Left hindlimb (tissue), 1 donor: ENCODE measurements at regions not wholly inside any gene's neighbourhood (a gene's known extent, or its start where the extent isn't known, plus 50 kb on each side); places are given as distances from the start of the nearest gene placed in this dataset.
"Not testable (repeated sequence)": the region's sequence is repeated elsewhere in the genome, so short reads cannot be mapped to it uniquely, and the experiment has no call there.

Experiments used
- DNase-seq: peaks from one replicate; pipeline ENCODE4 v3.0.0-alpha.2; 2018

DNA sequence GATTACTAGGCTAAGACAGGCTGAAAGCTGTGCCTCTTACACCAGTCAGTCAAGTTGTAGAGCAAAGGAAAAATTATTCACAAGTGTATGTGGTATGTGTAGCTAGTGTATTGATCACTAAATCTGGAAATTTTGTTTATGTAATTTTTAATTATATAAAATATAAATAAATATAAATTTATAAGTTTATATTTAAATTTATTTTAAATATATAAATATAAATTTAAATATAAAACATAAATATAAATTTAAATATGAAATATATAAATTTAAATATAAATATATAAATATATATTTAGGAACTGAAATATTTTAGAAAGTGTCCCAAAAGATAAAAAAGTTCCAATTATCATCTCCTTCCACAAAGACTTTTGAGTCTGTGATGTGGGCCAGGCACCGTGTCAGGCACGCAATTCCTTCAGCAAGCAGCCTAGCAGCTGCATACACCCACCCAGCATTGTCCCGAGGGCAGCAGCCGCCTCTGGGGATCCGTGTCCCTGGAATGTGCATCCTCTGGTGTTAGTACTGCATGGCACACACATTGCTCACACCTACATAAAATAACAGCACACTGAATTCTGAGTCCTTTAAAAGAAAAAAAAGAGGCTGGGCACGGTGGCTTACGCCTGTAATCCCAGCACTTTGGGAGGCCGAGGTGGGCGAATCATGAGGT lies 1098.0 kb downstream of the BRD1 start:
- no peak for DNase-seq

DNA sequence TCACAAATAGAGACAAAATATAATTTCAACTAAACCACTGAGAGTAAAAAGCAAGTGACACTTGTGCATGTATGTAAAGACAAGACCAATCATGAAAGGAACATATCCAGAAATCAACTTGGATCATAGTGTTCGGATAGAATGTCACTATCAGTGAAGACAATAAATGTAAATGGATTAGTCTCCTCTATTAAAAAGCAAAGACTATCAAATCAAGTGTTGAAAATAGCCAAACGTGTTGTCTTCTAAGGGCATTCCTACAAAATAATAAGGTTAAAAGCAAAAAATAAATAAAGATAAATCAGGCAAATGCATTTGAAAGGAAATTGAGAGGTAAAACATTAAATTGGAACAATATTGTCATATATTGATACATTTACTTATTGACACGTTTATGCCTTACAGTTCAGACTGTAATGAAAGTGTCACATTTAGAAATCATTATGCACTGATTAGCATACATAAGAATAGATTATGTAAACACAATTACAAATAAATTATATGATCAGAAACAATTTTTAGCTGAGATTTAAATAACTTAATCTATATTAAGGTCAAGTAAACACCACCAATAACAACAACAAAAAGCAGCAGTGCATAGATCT lies 1100.1 kb downstream of the BRD1 start:
- DNase-seq = no peak

DNA sequence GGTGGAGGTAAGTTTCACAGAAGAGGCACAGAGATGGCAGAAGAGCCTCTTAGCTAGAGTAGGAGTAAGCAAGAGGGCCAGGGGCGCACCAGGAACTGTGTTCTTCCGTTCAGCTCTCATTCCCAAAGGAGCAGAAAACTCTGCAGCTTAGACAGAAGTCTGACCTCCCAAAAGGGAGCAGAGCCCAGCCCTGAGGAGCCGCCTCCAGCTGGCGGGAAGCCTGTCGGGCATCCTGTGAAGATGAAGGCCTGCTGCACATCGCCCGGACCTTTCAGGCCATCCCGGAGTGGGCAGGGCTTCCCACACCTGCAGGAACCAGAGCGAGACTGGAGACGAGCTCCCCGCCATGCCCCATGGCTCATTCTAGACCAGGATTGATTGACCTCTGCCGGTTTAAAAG lies 1102.8 kb downstream of the BRD1 start:
- no peak for DNase-seq

DNA sequence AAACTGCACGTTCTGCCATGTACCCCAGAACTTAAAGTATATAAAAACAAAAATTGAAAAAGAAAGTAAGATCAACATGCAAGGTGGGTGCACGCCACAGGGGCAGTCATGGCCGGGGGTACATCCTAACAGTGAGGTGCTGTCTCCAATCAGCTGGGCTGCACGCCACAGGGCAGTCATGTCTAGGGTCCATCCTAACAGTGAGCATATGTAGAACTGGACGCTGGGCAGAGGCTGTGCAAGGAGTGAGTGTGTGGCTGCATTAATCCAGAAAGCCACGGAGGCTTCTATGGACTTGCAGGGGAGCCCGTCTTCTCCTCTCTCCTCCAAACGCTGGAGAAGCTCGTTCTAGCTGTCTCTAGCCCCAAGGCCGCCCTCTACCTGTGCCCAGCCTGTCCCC lies 1105.0 kb downstream of the BRD1 start:
- DNase-seq = peak; percentile 10

DNA sequence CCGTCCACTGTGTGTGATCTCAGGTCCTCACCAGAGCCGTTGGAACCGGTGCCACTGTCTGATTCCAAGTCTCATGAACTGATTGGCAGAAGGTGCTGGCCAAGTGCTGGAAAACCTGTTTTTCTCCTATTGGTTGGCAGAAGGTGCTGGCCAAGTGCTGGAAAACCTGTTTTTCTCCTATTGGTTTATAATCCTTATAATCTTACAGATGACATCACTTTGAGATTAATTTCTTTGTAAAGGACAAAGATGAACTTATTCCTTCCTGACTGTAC lies 1106.3 kb downstream of the BRD1 start:
- DNase-seq = peak; percentile 22

DNA sequence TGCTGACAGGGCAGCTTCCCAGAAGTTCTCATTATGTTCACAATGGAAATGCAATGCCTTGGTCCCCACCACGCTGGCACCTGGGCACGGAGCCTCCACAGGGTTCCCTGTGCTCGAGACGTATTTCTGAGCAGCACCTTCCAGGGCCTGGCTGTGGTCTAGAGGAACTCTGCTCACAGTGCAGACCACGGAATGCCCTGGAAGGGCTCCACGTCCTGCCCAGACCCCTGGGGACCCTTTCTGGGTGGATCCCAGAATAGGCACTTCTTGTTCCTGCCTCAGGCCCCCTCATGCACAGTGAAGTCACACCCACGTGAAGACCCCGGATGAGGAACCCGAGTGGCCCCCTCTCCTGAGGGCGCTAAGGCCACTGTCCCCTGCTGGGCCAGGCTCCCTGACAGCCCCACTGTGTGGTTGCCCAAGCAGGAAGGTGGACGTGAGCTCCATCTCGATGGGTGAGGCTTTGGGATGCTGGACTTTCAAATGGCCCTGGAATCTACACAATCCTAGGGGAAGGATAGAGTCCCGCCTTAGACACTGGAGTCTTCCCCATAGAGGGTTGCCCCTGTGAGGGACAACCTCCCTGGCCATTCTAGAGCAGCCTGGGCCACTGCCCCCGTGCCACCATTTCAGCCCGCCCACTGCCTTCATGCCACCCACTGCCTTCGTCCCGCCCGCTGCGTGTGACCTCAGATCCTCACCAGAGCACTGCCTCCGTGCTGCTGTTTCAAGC lies 1106.8 kb downstream of the BRD1 start:
- peak; percentile 5 for DNase-seq

DNA sequence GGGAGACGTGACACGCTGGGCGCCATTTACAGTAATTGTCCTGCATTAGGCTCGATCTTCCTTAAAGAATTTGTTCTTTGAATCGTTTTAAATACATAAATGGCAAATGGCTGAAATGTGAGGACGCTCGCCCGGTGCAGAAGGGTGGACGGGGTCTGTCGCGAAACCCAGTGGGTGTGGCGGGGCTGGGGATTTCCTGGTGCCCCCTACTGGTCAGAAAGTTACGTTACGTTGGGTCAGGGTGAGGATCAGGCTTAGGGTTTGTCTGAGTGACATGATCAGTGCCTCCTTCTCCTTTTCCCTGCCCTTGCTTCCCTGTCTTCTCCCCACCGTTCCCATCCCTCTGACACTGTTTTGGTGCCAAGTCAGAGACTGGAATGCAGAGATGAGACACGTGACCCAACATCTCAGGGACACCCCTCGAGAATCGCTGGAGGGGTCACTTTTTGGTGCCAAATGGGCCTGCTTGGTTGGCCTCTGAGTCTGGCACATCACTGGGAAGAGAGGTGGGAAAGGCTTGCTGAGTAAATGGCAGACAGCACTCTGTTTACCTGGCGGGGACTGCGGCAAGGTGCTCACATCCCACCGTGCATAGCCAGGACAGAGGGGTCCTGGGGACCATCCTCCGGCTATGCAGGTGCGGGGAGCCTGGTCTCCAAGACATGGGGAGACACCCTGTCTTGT lies 1107.6 kb downstream of the BRD1 start:
- peak; percentile 23 for DNase-seq

DNA sequence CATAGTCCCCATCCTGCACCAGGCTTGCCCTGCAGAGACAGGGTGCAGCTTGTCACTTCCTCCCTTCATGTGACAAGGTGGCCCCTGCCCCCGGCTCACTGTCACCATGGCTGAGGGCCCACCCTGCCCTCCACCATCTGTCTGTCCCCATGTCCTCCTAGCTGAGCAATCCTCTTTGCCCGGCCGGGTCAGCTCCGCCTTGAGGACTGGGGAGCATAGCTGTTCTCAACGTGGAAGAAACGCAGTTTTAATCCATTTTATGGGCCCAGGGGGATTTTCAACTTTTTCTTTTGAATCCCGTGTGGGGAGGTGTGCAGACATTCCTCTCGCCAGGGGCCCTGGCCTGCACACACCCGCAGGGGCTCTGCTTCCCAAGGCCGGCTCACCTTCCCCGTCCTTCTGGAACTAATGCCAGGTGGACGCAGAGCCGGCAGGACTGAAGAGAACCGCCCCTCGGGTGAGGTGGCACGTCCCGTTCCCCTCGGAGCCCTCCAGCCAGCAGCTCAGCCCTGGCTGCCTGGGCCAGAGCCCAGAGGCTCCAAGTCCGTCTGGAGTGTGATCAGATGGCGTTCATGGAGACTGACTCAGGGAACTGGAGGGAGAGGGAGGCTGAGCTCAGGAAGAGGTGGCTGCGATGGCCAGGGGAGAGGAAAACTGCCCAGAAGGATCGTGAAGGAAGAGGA lies 1108.7 kb downstream of the BRD1 start:
- peak; percentile 32 for DNase-seq

DNA sequence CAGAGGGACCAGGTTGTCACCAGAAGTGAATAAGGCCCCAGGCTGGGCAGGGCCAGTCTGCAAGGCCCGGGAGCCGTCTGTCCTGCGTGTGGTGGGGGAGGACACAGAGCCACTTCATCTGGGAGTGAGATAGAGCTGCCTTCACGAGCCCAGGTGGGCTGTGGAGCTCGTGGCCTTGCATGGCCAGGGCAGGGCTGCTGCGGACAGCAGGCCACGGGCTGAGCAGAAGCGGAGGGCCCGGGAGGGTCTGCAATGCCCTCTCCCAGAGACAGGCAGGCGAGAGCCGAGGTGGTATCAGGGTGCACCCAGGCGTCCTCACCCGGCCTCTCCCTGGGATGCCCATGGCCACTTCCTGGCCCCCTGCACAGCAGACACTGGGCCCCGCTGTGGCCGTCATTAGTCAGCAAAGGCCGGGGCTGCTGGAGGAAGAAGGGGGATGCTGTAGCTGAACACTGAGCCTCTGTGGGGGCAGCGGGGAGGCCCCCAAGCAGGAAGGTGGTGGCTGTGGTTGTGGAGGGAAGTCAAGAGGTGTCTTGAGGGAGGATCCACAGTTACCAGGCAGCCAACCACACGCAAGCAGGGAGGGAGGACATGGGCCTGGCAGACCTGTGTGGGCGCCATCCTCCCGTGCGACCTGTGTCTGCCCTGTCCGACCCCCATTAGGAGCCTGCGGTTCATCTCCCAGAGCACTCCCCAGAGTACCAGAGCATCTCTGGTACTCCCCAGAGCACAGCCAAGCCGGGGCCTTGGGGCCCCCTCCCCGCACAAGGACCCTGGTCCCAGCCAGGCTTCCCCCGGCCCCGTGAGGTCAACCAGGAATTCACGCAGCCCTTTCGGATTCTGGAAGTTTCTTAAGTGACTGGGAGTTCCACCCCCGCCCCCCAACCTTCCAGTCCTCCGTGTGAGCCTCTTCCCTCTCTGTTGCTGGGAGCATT lies 1109.5 kb downstream of the BRD1 start:
- DNase-seq = peak; percentile 23

DNA sequence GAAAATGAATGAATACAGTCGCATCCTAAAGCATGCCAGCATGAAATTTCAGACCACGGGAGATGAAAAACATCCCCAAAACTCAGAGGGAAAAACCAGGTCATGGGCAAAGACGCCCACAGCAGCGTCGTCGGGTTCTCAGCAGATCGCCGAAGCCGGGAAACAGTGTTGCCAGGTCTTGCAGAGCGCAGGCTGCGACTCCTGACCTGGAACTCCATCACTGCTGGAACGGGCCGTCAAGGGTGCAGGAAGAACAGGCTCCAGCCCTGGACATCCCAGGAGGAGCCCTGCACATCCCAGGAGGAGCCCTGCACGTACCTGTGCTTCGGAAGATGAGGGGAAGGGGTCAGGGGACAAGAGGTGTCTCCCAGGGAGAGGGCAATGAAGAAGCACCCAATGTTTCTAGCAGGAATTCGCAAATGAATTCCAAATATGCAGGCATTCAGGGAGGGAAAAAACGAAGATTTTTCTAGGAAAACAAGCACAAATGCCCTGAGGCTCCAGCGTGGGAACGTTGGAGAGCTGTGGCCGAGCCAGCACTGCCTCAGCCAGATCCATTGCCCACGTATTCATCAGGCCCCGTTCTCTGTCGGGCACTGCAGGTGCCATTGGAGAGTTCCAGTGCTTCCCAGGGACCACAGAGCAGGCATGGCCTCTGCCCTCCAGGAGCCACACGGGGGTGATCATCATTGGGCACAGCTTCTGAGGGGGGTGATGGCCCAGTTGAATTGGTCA lies 1110.4 kb downstream of the BRD1 start:
- peak; percentile 7 for DNase-seq

DNA sequence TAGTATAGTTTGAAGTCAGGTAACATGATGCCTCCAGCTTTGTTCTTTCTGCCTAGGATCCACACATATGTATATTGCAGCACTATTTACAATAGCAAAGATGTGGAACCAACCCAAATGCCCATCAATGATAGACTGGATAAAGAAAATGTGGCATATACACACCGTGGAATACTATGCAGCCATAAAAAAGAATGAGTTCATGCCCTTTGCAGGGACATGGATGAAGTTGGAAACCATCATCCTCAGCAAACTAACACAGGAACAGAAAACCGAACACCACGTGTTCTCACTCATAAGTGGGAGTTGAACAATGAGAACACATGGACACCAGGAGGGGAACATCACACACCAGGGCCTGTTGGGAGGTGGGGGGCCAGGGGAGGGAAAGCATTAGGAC lies 1111.5 kb downstream of the BRD1 start:
- DNase-seq = not testable (repeated sequence)

DNA sequence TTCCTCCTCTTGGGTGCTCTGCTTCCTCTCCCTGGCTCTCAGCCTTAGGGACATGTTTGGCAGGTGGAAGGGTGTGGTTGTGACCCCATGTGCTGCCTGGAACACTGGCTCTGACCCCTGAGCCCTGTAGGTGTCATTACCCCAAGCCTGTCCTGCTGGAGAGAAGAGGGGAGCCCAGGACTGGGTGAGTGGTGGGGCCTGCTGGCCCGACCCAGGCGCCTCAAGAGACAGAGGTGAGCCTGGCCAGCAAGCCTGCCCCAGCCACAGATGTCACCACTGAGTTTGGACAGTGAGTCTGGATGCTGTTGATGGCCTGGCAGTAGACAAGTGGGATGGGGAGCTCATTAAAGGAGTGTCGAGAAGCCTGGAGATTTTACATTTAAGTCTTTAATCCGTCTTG lies 1112.2 kb downstream of the BRD1 start:
- DNase-seq = peak; percentile 1

DNA sequence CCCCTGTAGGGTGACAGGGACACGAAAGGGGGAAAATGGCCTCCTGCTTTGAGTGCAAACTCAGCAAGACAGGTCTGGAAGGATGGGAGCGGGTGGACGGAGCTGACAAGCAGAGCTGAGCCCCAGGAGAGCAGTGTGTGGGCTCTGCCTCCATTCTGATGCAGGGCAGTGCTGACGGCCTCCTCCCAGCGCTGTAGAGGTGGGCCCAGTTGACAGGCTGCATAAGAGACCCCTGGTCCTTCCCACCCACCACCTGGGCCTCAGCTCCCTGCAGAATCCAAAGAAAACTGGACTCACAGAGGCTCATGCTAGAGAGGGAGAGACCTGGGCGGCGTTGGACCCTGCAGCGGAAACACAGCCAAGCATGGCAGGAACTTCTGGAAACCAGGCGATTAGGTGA lies 1113.4 kb downstream of the BRD1 start:
- DNase-seq = peak; percentile 7

DNA sequence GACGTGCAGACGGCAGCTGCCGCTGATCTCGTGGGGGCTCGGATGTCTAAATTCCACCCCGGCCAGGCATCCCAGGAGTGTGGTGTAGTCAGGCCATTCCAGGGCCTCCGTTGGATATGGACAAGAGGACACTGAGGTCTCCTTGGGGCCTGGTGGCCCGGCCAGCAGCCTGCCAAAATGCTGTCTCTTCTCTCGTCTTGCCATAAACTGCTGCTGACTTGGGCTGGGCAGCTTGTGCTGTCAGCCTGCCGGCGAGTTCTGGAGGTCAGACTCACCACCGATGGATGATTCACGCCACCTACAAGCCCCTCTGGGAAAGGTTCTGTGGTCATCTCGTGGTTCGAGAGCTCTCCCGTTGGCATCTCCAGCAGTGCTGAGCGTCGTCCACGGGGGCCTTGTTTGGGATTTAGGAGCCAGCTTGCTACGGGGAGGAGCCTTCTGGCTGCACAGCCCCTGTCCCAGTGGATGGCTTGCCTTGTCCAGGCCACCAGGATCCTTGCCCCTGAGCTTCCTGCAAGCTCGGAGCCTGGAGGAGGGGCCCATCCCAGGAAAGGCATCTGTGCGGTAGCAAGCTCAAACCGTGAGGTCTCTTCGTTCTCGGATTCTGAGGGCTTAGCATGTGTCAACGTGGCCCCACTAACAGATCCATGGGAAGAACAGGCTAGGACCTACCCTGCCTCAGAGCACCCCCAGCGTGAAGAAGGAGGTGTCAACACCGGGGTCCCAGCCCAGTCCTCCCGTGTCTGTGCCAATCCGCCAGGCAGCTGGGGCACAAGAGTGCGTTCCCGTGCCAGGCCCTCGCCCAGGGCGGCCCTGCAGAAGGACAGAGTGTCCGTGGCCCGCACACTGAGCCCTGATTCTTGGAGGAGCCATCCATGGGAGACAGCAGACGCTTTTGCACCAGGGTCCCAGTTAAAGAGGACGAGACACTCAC lies 1114.1 kb downstream of the BRD1 start:
- DNase-seq = peak; percentile 31

DNA sequence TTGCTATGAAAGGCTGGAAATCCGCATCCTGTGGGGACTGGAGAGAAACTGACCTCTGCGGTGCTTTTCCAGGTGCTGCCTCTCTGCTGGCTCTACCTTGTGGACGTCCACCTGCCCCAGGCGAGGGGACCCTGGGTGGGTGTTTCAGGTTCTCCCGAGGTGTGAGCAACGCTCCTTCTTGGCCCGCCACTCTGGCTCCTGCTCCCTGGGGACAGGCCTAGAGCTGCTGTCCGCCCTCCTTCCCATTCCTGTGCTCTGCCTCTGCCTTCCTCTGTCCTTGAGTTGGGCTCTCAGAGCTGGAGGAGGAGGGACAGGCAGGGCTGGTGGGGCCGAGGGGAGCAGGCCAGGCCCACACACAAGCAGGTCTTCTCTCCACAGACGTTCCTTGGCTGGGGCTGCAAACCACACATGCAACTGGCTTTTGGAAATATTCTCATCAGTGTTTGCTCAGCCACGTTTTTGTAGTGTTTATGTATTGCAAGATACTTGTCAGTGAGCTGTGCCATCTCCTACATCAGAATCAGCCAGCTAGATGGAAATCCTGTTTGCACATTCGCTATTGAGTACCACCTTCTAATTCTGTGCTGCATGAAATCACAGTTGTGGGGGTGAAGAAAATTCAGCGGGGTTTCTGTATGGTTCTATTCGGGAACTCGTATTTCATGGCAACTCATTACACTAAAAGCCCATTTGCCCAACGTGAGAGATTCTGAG lies 1115.0 kb downstream of the BRD1 start:
- peak; percentile 31 for DNase-seq

DNA sequence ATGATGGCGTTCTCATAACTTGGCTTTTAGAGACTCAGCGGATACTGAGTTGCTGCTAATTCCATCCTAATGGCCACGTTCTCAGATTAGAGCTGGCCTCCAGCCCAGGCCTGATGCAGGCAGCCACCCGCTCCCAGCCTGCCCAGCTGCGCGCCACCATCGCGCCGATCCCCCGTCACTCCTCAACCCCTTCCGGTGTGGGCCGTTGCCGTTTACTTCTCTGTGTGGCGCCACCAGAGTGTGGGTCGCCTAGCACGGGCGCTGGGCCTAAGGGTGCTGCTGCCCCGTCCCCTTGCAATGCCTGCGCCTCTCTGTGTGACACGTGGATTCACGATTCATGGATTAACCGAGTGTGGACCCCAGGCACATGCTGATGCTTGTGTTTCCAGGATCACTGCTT lies 1116.0 kb downstream of the BRD1 start:
- peak; percentile 19 for DNase-seq

DNA sequence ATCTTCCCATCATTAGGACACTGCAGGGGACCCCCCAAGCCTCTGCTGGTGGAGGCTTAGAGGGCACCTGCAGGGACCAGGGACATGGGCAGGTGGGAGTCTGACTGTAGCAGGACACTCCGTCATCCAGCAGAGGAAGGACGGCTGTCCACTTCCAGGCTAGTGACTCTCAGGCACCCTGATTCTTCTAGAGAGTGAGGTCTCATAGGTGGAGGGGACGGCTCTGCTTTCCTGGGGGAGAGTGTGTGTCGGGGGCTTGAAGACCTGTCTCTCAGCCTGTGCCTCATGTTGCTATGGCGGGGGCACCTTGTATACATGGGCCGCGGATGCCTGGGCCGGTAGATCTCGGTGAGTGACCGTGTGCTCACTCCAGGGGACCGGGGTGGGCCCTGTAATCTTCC lies 1116.6 kb downstream of the BRD1 start:
- peak; percentile 16 for DNase-seq

DNA sequence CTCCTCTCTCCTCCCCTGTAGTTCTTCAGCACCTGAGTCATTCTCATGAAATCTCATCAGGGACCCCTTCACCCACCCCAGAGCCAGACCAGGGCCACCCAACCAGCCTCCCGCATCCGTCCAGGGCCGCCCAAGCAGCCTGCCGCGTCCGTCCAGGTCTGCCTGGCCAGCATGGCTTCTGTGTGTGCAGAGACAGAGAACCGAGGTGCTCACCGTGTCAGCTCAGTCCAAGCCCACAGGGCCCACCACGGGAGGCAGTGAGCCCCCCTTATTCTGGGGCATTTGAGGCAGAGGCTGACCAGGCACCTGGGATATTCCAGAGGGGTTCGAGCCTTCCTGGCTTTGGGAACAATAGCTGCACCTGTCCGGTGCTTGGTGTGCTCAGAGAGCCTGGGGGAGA lies 1117.3 kb downstream of the BRD1 start:
- DNase-seq = peak; percentile 9

DNA sequence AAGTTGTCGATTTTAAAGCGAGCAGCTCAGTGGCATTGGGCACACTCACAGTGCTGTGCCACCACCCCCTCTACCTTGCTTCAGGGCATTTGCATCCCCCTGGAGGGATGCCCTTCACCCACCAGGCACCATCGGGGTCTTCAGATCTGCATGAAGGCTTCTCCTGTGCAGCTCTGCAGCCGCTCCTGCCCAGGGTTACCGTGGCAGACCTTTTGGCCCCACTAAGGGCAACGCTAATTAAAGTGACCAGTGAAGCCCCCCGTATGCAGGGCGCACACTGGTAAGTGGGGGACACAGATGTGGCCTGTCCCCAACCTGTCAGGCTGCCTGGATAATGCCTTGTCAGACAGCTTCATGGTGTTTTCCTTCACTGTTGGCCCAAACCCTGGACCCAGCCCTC lies 1117.7 kb downstream of the BRD1 start:
- no peak for DNase-seq

DNA sequence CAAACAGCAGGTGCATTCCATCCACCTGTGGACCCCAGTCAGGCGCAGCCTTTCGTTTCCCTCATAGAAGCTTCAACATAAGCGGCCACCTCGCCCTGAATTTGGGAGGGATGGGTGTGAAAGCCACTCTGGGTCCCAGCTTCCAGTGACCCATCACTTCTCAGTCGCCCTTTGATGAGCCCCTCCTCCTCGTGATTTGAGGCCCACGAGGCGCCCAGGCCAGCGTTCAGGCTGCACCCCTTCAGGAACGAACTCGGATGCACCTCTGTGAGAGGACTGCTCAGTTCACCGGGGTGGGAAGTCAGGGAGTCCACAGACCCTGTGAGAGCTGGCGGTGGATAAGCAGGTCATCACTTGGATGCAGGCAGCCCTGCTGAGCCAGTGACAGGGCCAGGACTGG lies 1118.2 kb downstream of the BRD1 start:
- peak; percentile 11 for DNase-seq
